Kidney (tissue), 13 donors: ENCODE measurements at regions not wholly inside any gene's neighbourhood (a gene's known extent, or its start where the extent isn't known, plus 50 kb on each side); places are given as distances from the start of the nearest gene placed in this dataset.

Source experiments
- DNase-seq, 5 donors: peaks; one replicate each; pipeline ENCODE4 v3.0.0-alpha.2; 2013 to 2020
- FAIRE-seq: peaks from 2 replicates; lab custom pipeline; 2012; peaks lifted over from hg19 to GRCh38; lab: Jason Lieb, UNC
- H3K27ac ChIP-seq, 2 donors: one replicate each; pipeline ENCODE4 v1.7.0; 2013; ENCODE audit warnings: low read depth in 2 of 2, low read length in 2 of 2, inconsistent platforms in 1 of 2
- H3K27me3 ChIP-seq: one replicate; pipeline ENCODE4 v1.7.1; 2013; ENCODE audit warnings: low read length, inconsistent platforms; ENCODE audit not compliant: control insufficient read depth, insufficient read depth
- H3K36me3 ChIP-seq, 3 donors: one replicate each; pipeline versions ENCODE4 v1.7.0 to v1.7.1; 2013; ENCODE audit warnings: low read length in 3 of 3, control low read depth in 1 of 3, inconsistent platforms in 1 of 3; ENCODE audit not compliant: insufficient read depth in 3 of 3, control insufficient read depth in 2 of 3
- H3K4me1 ChIP-seq, 3 donors: one replicate each; pipeline versions ENCODE4 v1.7.0 to v1.7.1; 2013; ENCODE audit warnings: low read length in 3 of 3, inconsistent platforms in 1 of 3, low read depth in 1 of 3; ENCODE audit not compliant: control insufficient read depth in 2 of 3, insufficient read depth in 2 of 3
- H3K4me3 ChIP-seq, 3 donors: one replicate each; pipeline versions ENCODE4 v1.7.0 to v1.8.1; 2013; ENCODE audit warnings: low read length in 3 of 3, control low read depth in 1 of 3, inconsistent platforms in 1 of 3
- H3K9ac ChIP-seq, 3 donors: one replicate each; pipeline versions ENCODE4 v1.7.0 to v1.7.1; 2013; ENCODE audit warnings: low read length in 3 of 3, control low read depth in 1 of 3, inconsistent platforms in 1 of 3
- H3K9me3 ChIP-seq, 3 donors: one replicate each; pipeline versions ENCODE4 v1.7.0 to v1.7.1; 2013; ENCODE audit warnings: low read length in 3 of 3, control low read depth in 1 of 3, inconsistent platforms in 1 of 3; ENCODE audit not compliant: control insufficient read depth in 2 of 3, insufficient read depth in 1 of 3
- CTCF ChIP-seq: IDR thresholded peaks from 3 replicates; pipeline ENCODE4 v1.5.1; 2012; ENCODE audit warnings: mild to moderate bottlenecking, moderate library complexity, borderline replicate concordance; ENCODE audit not compliant: insufficient read depth; ENCODE audit errors: extremely low read depth
- intact Hi-C: fragments of 100-400 bp; cut with DNase I; formaldehyde crosslinking; loops from one replicate; pipeline ENCODE4 v1.11.1; 2022
- donor health status: control.
- donor health status: control.
- donor health status: control.
- donor health status: control.
- donor health status: control.
- donor health status: DM: yes; HTN: yes; CAD: no.
- donor health status: Normal renal cell carcinoma (clear cell type).

GRCh38 chr6:156454867-156455266 lies 322.3 kb upstream of the ARID1B start:
- DNase-seq (no peak), FAIRE-seq (no peak)
- intact Hi-C loops = no loop called here
- no peak overlapping the region for H3K9ac ChIP-seq
- no peaks in the 10 kb centered on the region for H3K36me3 ChIP-seq
- no peak overlapping the region for H3K27ac ChIP-seq
- TF ChIP-seq CTCF = no peak
- no peaks in the 10 kb centered on the region for H3K27me3 ChIP-seq
- no peak overlapping the region for H3K4me3 ChIP-seq
- H3K4me1 ChIP-seq = no peaks in the 10 kb centered on the region
- H3K9me3 ChIP-seq = no peaks in the 10 kb centered on the region

GRCh38 chr6:156451726-156452125 lies 325.5 kb upstream of the ARID1B start:
- intact Hi-C loops = no loop called here
- no peaks in the 10 kb centered on the region for H3K36me3 ChIP-seq
- H3K4me3 ChIP-seq = no peak overlapping the region
- H3K27me3 ChIP-seq = no peaks in the 10 kb centered on the region
- H3K27ac ChIP-seq = no peak overlapping the region
- FAIRE-seq (no peak), DNase-seq (no peak)
- peaks cover 0 to 7% (median 0%) of the 10 kb centered on the region in 3 donors for H3K4me1 ChIP-seq
- no peak overlapping the region for H3K9ac ChIP-seq
- no peak for TF ChIP-seq CTCF
- no peaks in the 10 kb centered on the region for H3K9me3 ChIP-seq

- no peak overlapping the region for H3K9ac ChIP-seq
Measured at GRCh38 chr6:156451088-156451487, 326.1 kb upstream of the ARID1B start.

More at GRCh38 chr6:156451088-156451487, 326.1 kb upstream of the ARID1B start:
- FAIRE-seq = no peak
- intact Hi-C loops = no loop called here
- H3K27me3 ChIP-seq = no peaks in the 10 kb centered on the region
- H3K36me3 ChIP-seq = no peaks in the 10 kb centered on the region
- H3K9me3 ChIP-seq = no peaks in the 10 kb centered on the region
- no peak overlapping the region for H3K4me3 ChIP-seq
- H3K4me1 ChIP-seq = peaks cover 0 to 7% (median 0%) of the 10 kb centered on the region in 3 donors
- H3K27ac ChIP-seq = no peak overlapping the region
- no peak for DNase-seq
- TF ChIP-seq CTCF = no peak
